ENCODE measurements at regions not wholly inside any gene's neighbourhood (a gene's known extent, or its start where the extent isn't known, plus 50 kb on each side); places are given as distances from the start of the nearest gene placed in this dataset.

DNA sequence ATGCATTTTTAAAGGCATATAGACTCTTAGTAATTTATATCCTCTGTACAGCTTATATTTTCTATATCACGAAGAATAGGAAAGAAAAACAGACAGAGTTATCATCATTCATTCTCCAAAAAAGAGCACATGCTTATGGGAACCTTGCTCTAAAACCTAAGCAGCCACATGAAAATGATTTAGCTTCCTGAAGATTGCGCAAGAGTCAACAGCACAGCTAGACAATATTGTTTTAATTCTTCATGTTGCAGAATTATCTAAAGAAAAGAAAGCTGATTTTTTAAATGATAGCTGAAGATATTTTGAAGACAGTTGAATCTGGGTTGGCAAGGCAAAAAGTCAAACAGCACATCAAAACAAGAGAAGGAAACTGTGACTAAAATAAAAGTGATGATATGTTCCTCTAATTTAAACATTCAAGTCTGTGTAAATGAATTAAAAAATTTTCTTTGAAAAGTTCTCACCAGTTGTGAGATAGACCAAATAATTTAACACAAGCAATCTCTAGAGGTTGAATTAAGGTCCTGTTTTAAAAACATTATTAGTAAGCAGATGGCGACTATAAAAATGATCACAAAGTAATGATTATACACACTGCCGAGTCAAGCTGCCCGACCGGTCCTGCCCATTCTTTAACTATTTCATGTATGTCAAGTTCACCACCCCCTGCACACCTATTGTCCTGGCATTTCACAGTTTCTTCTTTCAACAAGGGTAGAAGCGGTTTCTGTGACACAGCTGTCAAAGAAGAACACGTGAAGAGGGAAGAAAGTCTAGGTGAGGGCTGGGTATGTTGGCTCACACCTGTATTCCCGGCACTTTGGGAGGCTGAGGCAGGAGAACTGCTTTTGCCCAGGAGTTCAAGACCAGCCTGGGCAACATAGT is 74.2 kb upstream of the BHLHE40 start (continued):
- TF ChIP-seq, protein P1, sequence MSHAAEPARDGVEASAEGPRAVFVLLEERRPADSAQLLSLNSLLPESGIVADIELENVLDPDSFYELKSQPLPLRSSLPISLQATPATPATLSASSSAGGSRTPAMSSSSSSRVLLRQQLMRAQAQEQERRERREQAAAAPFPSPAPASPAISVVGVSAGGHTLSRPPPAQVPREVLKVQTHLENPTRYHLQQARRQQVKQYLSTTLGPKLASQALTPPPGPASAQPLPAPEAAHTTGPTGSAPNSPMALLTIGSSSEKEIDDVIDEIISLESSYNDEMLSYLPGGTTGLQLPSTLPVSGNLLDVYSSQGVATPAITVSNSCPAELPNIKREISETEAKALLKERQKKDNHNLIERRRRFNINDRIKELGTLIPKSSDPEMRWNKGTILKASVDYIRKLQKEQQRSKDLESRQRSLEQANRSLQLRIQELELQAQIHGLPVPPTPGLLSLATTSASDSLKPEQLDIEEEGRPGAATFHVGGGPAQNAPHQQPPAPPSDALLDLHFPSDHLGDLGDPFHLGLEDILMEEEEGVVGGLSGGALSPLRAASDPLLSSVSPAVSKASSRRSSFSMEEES (CRISPR knock-in tag; IDR thresholded peaks at IDR 0.05) = no peak
- TF ChIP-seq STAT5A (IDR thresholded peaks at IDR 0.05; ENCODE audit: borderline replicate concordance, low read length) = no peak
- no peak for TF ChIP-seq FOXP1 (CRISPR knock-in tag; IDR thresholded peaks at IDR 0.05)
- TF ChIP-seq KLF1 (tag; IDR thresholded peaks at IDR 0.05) = no peak
- peak; percentile 100 for TF ChIP-seq CEBPB (tag; IDR thresholded peaks at IDR 0.05)
- TF ChIP-seq HSF4 (CRISPR knock-in tag; IDR thresholded peaks at IDR 0.05; ENCODE audit: borderline replicate concordance) = no peak
- TF ChIP-seq, protein P2, sequence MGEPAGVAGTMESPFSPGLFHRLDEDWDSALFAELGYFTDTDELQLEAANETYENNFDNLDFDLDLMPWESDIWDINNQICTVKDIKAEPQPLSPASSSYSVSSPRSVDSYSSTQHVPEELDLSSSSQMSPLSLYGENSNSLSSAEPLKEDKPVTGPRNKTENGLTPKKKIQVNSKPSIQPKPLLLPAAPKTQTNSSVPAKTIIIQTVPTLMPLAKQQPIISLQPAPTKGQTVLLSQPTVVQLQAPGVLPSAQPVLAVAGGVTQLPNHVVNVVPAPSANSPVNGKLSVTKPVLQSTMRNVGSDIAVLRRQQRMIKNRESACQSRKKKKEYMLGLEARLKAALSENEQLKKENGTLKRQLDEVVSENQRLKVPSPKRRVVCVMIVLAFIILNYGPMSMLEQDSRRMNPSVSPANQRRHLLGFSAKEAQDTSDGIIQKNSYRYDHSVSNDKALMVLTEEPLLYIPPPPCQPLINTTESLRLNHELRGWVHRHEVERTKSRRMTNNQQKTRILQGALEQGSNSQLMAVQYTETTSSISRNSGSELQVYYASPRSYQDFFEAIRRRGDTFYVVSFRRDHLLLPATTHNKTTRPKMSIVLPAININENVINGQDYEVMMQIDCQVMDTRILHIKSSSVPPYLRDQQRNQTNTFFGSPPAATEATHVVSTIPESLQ (CRISPR knock-in tag; IDR thresholded peaks at IDR 0.05) = no peak
- TF ChIP-seq KLF13 (tag; IDR thresholded peaks at IDR 0.05; ENCODE audit: borderline replicate concordance, low read depth) = no peak
- TF ChIP-seq CEBPG (CRISPR knock-in tag; IDR thresholded peaks at IDR 0.05) = peak; percentile 96
- TF ChIP-seq CEBPG (tag; conservative IDR thresholded peaks at IDR 0.05 in 1 of 2, IDR thresholded peaks at IDR 0.05 in 1 of 2) = peak; percentile 98 to 100
- 0 out of 2 replicates have a peak, but pooled peaks have one; percentile 2 for TF ChIP-seq EP300 (IDR thresholded peaks at IDR 0.05; ENCODE audit: low read length)
